Mucosa of rectum (tissue), 2 donors: ENCODE measurements at regions not wholly inside any gene's neighbourhood (a gene's known extent, or its start where the extent isn't known, plus 50 kb on each side); places are given as distances from the start of the nearest gene placed in this dataset.

Experiments
- H3K27ac ChIP-seq, 2 donors: one replicate each; pipeline ENCODE4 v1.7.0; 2013; ENCODE audit warnings: inconsistent platforms in 2 of 2, low read depth in 2 of 2, low read length in 2 of 2
- H3K27me3 ChIP-seq, 2 donors: one replicate each; pipeline ENCODE4 v1.7.0; 2013; ENCODE audit warnings: low read length in 2 of 2; ENCODE audit not compliant: control insufficient read depth in 2 of 2, insufficient read depth in 2 of 2
- H3K36me3 ChIP-seq, 2 donors: one replicate each; pipeline ENCODE4 v1.7.0; 2013; ENCODE audit warnings: low read length in 2 of 2; ENCODE audit not compliant: control insufficient read depth in 2 of 2, insufficient read depth in 2 of 2
- H3K4me1 ChIP-seq, 2 donors: one replicate each; pipeline ENCODE4 v1.7.0; 2013; ENCODE audit warnings: low read length in 2 of 2, mild to moderate bottlenecking in 1 of 2; ENCODE audit not compliant: control insufficient read depth in 2 of 2, insufficient read depth in 2 of 2
- H3K4me3 ChIP-seq, 2 donors: one replicate each; pipeline ENCODE4 v1.7.0; 2013; ENCODE audit warnings: low read length in 2 of 2
- H3K9ac ChIP-seq, 2 donors: one replicate each; pipeline ENCODE4 v1.7.0; 2013; ENCODE audit warnings: low read length in 2 of 2, low read depth in 1 of 2, mild to moderate bottlenecking in 1 of 2
- H3K9me3 ChIP-seq, 2 donors: one replicate each; pipeline ENCODE4 v1.7.0; 2013; ENCODE audit warnings: low read length in 2 of 2; ENCODE audit not compliant: control insufficient read depth in 2 of 2
- donor health status: healthy.
- donor health status: Normal muscosa, but diverticular disease.

GRCh38 chr20:51306081-51306480 is 236.4 kb downstream of the NFATC2 start:
- Histone ChIP-seq H3K27ac (no peak overlapping the region), H3K4me1 (peaks cover 0 to 3% of the 10 kb centered on the region in 2 donors), H3K9ac (no peak overlapping the region), H3K9me3 (no peaks in the 10 kb centered on the region), H3K4me3 (no peak overlapping the region), H3K27me3 (no peaks in the 10 kb centered on the region), H3K36me3 (no peaks in the 10 kb centered on the region)

GRCh38 chr20:51305316-51306052 is 237.0 kb downstream of the NFATC2 start:
- H3K27ac ChIP-seq = no peak overlapping the region
- no peak overlapping the region for H3K9ac ChIP-seq
- no peaks in the 10 kb centered on the region for H3K36me3 ChIP-seq
- peaks cover 0 to 3% of the 10 kb centered on the region in 2 donors for H3K4me1 ChIP-seq
- H3K4me3 ChIP-seq = no peak overlapping the region
- no peaks in the 10 kb centered on the region for H3K9me3 ChIP-seq
- H3K27me3 ChIP-seq = no peaks in the 10 kb centered on the region

DNA sequence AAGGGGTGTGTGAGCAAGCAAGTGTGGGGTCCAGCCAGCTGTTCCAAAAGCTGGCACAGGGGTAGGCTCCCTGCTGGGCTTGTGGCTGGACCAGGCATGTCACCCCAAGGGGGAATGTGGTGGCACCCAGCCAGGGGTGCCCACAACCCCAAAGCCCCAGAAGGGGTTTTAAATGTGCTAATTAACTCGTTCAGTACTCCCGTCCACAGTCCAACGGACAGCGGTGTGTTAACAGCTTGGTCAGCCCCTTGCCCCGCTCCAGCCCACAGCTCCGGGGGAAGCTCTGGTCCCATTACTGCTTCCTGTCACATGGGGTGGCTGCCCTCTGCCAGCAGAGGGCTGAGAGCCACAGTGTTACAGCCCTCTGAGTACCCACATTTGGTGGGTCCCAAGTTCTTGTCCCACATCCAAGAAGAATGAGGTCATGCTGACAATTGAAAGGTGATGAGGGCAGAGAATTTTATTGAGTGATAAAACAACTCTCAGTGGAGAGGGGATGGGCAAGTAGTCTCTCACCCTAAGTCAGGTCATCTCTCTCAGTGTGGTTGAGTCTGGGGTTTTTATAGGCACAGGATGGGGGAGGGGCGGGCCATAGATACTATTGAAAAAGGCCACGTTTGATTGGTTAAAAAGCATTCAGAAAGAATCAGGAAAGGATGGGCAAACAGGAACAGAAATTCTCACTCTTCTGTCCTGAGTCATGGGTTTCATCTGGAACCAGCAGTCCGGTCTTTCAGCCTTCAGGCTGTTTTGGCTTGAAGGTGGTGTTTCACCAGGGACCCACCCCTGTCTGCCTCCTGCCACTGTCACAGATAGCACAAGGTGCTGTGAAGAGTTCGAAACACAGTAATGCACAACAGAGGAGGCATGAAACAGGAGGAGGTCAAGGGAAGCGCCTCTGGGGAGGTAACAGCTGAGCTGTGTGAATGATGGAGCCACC is 238.5 kb downstream of the NFATC2 start:
- Histone ChIP-seq H3K4me1 (peaks cover 0 to 3% of the 10 kb centered on the region in 2 donors), H3K27me3 (no peaks in the 10 kb centered on the region), H3K4me3 (no peak overlapping the region), H3K27ac (no peak overlapping the region), H3K9me3 (no peaks in the 10 kb centered on the region), H3K36me3 (no peaks in the 10 kb centered on the region), H3K9ac (no peak overlapping the region)

GRCh38 chr20:51301026-51301425 is 241.5 kb downstream of the NFATC2 start:
- no peaks in the 10 kb centered on the region for H3K36me3 ChIP-seq
- no peak overlapping the region for H3K27ac ChIP-seq
- H3K9ac ChIP-seq = no peak overlapping the region
- no peaks in the 10 kb centered on the region for H3K4me1 ChIP-seq
- H3K4me3 ChIP-seq = no peak overlapping the region
- H3K27me3 ChIP-seq = no peaks in the 10 kb centered on the region
- H3K9me3 ChIP-seq = no peaks in the 10 kb centered on the region

DNA sequence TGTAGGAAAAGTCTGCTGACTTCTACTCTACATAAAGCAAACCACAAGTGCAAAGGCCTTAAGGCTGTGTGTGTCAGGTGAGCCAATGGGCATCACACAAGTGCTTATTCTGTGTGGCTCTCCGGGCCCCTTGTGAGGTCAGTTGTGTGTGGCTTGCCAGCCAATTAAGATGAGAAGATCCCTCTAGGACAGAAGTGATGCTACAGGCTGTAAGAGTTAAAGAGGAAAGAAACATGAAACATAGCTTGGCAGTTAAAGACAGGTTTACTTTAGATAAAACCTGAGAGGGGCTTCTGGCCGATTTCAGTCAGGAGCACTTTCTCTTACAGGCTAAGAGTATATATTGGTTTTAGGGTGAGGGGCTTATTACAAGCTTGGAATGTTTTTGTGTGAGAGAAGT is 242.4 kb downstream of the NFATC2 start:
- Histone ChIP-seq H3K9me3 (no peaks in the 10 kb centered on the region), H3K27me3 (no peaks in the 10 kb centered on the region), H3K36me3 (no peaks in the 10 kb centered on the region), H3K9ac (no peak overlapping the region), H3K4me1 (no peaks in the 10 kb centered on the region), H3K4me3 (no peak overlapping the region), H3K27ac (no peak overlapping the region)

- Histone ChIP-seq H3K4me3 (no peak overlapping the region), H3K4me1 (no peaks in the 10 kb centered on the region), H3K27me3 (no peaks in the 10 kb centered on the region), H3K9ac (no peak overlapping the region), H3K27ac (no peak overlapping the region), H3K36me3 (no peaks in the 10 kb centered on the region), H3K9me3 (no peaks in the 10 kb centered on the region)
Observed at GRCh38 chr20:51299413-51299812, 243.1 kb downstream of the NFATC2 start.

DNA sequence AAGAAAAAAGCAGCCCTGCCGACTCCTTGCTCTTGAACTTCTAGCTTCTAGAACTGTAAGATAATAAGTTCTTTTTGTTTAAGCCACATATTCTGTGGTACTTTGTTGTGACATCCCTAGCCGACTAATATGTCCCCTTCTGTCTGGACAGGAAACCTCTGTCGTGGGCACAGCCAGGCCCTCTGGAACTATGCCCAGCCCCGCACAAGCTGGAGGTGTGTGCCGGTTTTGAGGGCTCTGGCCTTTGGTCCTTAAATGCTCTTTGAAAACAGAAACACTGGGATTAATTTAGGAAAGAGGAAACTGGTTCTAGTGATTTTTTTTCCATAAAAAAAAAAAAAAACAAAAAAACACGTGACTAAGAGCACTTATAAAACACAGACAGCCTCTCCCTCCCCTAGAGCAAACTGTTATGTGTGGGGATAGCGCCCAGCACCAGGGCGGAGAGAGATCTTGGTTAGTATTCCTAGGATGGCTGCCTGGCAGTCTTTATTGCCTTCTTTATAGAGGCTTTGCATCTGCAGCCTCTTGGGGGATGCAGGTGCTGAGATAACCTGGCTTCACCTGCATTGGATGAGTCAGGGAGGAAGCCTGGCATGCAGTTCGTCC is 244.3 kb downstream of the NFATC2 start:
- Histone ChIP-seq H3K4me3 (no peak overlapping the region), H3K27ac (no peak overlapping the region), H3K27me3 (peaks cover 0 to 3% of the 10 kb centered on the region in 2 donors), H3K9ac (no peak overlapping the region), H3K9me3 (no peaks in the 10 kb centered on the region), H3K4me1 (no peaks in the 10 kb centered on the region), H3K36me3 (no peaks in the 10 kb centered on the region)

DNA sequence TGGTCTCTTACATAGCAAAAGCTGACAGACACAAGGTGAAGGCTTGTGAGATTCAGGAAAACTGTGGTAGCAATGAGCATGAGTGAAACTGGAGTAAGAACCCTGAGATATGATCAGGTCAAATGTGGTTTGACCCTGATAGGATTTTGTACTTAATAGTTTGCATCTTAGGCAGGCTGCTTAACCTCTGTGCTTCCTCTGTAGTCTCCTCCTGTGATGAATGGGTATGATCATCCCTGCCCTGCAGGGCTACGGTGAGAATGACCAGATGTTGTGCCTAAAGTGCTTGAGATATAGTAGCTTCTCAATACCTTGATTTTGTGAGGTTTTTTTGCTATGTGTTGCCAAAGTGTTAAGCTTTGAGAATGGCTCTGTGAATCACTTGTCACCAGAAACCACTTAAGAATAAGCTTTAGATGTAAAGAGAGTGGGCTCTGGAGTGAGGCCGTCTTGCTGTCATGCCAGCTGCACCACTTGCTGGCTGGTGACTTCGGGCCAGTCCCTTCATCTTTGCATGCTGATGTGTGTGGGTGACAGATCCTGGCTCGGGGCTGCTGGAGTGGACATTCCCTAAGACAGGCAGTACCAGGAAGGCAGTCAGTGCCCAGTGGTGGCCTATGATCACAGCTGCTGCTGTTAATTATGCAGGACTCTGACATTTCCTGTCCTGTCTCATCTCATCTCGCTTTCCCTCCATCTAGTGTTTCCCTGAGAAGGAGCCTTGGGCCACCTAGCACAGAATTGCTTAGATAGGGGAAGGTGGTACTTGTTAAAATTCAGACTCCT is 254.7 kb downstream of the NFATC2 start:
- Histone ChIP-seq H3K9ac (no peak overlapping the region), H3K4me1 (no peaks in the 10 kb centered on the region), H3K27me3 (peaks cover 0 to 10% of the 10 kb centered on the region in 2 donors), H3K9me3 (no peaks in the 10 kb centered on the region), H3K36me3 (no peaks in the 10 kb centered on the region), H3K27ac (no peak overlapping the region), H3K4me3 (no peak overlapping the region)

- no peak overlapping the region for H3K9ac ChIP-seq
- no peaks in the 10 kb centered on the region for H3K9me3 ChIP-seq
- peaks cover 0 to 10% of the 10 kb centered on the region in 2 donors for H3K27me3 ChIP-seq
- no peaks in the 10 kb centered on the region for H3K36me3 ChIP-seq
- no peak overlapping the region for H3K4me3 ChIP-seq
- no peak overlapping the region for H3K27ac ChIP-seq
- no peaks in the 10 kb centered on the region for H3K4me1 ChIP-seq
Observed at GRCh38 chr20:51286758-51287157, 255.8 kb downstream of the NFATC2 start.
